NCI-H82 treated with DMSO at 0.1 percent for 48 hours (cell line): ENCODE measurements at regions not wholly inside any gene's neighbourhood (a gene's known extent, or its start where the extent isn't known, plus 50 kb on each side); places are given as distances from the start of the nearest gene placed in this dataset.
A peak's percentile ranks its signal among the peaks of the same experiment; 100 is the strongest.

Source experiments
- DNase-seq: peaks from one replicate; lab custom pipeline; 2025; ENCODE audit not compliant: unreplicated experiment; lab: John Stamatoyannopoulos, UW

DNA sequence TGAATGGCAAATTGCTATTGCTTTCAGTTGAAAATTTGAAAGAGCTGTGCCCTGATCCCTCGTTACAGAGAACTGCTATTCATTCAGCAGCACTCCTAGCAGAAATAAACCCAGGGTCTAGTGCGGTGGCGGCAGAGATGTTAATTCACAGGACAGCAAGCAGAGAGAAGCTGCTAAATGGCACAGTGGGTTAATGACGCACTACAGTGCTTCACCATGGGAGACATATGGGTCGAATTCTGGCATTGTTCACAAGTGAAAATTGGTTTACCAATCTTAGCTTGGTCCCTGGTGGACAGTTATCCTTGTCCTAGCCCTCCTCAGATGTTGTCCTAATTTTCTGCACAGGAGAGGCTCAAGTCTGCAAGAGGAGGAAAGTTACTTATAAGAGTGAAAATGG lies 807.4 kb downstream of the TLE1 start:
- DNase-seq, result no peak

DNA sequence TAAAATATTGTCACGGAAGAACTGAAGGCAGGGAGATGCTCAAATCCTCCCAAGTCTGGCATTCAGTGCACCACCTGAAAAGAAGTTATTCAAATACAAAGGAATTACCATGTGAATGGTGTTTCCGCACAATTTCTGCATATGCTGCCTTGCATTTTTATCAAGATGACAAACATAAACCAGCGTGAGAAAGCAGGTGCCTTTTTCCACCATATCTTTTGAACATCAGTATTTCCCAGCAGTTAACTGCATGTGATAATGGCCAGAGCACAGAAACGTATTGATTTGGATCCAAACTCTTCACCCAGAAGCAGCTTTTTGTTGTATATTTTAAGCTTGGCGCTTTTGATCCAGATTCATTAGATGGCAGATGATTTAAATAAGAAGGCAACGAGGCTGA lies 808.0 kb downstream of the TLE1 start:
- DNase-seq, result no peak

DNA sequence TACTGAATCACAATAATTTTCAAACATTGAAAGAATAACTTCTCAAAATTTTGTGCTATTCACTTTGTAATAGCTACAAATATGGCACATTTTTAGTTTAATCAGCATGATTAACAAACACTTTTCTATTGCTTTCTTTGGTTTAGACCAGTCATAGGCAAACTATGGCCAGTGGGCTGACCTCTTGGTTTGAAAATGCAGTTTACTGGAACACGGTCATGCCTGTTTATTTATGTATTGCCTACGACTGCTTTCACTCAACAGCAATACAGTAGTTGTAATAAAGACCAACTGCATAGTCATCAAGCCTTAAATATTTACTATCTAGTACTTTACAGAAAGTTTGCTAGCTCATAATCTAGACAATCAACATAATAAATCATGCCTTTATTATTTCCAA lies 810.8 kb downstream of the TLE1 start:
- no peak for DNase-seq

DNA sequence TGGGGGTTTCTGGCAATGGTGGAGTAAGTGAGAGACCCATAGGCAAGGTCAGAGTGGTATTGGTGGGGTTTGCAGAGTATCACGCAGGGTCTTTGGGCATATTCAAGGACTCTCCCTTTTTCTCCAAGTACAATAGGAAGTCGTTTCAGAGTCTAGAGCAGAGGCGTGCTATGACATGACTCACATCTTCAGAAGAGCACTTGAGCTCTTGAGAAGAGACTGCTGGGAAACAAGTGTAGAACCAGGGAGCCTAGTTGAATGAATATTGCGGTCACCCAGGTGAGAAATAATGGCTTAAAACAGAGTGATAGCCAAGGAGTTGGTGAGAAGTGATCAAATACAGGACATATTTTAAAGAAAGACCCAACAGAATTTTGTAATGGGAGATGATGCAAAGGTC lies 813.4 kb downstream of the TLE1 start:
- DNase-seq, result no peak

DNA sequence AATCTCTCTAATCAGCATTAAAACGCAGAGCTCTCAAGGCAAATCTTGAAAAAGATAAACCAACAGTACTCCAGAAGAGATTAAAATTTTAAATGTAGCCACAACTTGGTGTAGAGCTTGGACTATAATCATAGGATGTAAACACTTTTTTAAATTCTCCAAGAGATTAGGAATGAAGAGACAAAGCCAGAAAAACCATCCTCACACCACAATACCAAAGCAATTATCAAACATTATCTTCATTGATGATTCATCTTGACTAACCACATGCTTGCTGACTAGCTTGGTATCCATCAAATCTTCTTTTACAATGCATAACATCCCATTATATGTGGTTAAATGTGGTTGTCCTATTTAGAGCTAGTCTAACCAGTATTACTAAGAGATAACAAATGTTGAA lies 815.1 kb downstream of the TLE1 start:
- DNase-seq, result no peak

DNA sequence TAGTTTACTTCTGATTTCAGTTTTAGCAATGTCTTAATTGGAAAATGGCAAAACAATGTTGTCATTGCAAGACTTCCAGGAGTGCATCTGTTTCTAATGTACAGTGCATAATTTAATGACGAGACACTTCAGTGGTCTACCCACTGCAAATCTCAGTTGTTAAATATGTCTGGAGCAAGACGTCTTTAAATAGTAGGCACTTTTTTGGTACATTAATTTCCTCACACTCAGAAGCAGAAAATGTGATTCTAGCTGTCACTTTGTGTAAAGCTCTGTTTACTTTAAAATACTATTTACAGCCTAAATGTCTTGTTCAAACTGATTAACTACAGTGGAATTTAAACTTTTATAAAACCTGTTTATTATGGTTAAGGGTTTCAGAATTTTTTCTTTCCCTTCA lies 815.5 kb downstream of the TLE1 start:
- DNase-seq, result no peak

DNA sequence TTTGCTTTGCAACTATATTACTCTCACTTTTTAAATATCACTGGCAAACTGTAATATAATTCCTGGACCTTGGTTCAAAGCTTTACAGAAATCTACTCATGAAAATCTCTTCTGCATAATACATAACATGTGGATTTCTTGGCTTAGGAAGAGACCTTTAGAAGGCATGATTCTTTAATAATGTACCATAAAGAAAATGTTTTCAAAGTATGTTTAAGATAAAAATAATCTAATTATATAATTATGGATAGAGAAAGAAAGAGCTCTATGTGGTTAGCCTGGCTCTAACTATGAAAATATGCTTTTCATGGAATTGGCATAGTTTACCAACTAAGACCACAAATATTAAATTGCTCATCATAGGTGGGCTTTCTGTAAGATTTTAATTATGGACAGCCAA lies 817.8 kb downstream of the TLE1 start:
- no peak for DNase-seq

DNA sequence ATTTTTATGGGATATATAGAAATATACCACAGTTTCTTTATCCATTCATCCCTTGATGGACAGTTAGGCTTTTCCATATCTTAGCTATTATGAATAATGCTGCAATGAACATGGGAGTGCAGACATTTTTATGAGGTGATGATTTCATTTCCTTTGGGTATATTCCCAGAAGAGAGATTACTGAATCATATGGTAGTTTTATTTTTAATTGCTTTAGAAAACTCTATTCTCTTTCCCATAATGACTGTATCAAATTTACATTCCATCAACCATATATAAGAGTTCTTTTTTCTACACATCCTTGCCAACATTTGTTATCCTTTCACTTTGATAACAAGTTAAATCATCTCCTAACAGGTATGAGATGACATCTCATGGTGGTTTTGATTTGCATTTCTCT lies 821.6 kb downstream of the TLE1 start:
- no peak for DNase-seq

DNA sequence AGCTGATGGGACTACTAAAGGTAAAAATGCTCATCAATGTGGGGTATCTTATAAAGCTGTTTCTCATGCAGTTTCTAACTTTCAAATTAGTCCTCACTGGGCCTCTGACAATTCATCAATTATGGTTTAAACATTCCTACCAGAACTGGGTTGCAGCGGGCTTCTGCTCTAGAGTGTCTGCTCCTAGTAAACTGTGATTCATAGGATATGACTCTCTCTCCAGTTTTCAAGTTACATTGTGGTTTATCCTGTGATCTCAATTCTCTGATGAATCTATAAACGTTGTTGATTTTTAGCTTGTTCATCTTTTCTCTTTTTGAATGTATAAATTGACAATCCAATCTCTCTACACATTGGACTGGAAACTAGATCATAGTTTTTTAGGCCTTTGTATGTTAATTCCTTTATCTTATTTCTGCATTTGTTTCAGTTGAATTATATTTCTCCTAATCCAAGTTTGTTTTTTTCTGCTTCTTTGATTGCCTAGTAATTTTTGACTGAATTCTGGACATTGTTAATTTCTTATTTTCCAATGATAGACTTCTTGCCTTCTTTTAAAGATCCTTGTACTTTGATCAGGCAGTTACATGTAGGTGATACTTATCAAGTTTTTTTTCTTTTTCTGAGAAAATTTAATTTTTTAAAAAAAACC lies 822.6 kb downstream of the TLE1 start:
- DNase-seq, result no peak

DNA sequence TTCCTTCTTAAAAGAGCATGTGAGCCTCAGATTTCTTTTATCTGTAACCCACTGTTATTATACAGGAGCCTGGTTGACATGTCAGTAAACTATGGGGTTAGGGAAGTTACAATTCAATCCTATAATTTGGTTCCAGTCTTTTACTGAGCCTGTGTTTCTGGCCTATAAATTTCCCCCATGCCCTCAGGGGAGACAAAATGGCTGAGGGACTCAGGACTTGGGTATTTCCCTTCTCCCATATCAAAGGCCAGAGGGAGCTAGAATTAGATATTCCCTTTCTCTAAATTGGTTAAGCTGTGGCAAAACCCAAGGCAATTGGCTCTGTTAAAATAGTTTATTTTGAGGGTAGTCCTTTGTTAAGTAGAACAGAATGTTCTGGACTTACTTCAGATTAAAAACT lies 823.2 kb downstream of the TLE1 start:
- DNase-seq, result no peak

DNA sequence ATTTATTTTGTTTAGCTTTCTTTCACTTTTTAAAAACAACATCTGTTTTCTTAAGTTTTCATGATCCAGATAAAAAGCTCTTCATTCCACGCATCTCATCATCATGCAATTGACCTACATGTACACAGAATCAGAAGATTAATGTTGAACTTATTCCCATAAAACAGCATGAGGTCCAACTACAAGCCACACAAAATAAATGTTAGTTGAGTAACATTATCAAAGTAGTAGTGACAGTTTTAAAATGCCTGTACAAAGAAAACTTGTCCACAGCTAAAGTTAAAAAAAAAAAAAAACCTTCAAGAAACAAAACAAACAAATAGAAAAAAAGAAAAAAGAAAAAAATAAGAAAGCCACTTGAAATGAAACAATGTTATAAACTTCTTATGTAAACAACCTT lies 846.3 kb downstream of the TLE1 start:
- no peak for DNase-seq

DNA sequence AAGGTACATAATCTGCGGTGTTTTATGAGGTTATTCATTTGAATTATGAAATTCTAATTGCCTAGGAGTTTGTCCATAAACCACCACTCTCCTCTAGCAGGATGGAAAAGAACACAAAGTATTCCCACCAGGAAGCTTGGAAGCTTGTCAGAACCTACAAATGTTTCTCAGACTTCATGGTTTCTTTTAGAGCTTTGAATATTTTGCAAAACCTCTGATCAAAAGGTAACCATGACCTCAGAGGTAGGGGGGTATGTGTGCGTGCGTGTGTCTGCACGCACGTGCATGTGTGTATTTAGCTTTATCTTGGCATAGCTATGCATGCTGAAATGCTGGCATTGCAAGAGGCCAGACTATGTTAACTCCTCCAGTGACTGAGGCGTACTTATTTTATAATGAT lies 847.0 kb downstream of the TLE1 start:
- DNase-seq, result no peak

DNA sequence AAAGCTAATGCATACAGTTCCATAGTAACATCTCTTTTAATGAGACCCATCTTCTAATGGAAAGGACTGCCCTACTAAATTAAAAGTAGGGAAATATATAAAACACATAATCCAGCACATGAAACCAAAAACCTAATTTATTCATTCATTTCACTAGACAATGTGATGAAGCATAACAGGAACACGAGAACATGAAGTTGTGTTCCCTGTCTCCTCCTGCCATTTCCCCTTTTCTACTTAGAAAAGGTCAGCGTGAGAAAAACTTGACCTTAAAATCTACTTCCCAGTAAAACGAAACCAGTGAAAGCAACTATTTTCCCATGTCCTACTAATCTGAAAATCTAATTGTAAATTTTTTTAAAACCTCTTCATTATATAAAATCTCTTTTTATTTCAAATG lies 847.5 kb downstream of the TLE1 start:
- no peak for DNase-seq

DNA sequence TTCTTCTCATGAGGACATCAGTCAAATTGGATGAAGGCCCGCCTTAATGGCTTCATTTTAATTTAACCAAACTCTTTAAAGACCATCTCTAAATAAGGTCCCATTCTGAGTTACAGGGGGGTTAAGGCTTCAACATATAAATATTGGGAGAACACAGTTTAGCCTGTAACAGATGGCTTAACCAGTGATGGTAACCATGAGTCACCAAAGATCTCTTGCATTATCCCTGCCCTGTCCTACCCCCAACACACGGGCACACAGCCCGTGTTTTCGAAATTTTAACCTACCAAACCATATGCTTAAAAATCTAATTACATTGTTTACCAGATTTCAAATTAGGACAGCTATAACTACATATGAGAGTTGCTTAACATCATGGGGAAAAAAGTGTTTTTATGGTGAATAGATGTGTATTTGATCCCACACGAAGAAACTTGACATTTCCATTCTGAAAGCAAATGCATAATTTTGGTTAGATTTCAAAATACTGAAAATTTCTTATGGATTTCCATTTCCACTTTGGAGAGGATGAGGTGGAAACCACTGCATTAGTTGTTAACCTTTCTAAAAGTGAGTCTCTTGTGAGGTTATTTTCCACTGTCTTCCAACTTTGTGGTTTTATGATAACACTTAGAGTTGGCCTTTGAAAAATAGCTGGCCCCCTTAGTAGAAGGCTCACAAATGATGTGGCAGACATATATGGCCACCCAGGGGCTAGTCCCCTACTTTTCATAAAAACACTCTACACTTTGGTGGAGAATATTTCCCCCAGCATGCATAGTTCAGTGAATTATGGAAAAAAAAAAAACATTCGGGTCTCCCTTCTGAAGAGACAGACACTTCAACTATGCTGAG lies 849.3 kb downstream of the TLE1 start:
- DNase-seq, result no peak

DNA sequence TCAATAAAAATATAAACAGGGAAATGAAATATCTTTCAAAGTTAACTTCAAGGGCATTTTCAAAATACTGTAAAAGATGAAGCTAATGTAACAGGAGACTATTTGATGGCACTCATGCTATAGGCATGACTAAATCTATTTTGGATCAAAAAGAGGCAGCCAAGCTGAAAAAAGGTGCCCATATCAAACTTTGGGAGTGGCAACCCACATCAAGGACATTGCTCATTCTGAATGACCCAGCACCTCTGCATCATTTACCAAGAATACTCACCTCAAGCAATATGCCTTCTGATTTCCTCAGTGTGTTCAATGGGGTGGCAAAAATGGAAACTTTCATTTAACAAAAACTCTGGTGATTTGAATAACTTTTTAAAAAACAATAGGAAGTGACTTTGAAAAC lies 853.3 kb downstream of the TLE1 start:
- DNase-seq, result no peak

DNA sequence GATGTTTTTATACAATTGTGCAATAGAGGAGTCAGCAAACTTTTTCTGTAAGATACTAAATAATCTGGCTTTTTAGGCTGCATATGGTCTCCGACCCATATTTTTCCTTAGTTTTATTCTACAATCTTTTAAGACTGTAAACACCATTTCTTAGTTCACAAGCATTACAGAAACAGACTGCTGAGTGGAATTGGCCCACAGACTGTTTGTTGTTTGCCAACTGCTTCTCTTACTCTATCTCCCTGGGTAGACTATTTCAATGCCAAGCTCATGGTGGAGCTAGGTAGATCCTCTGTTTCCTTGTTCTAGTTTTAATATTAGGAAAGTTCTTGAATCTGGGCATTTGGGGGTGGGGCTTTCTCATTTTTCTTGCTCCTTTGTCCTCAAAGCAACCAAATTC lies 857.6 kb downstream of the TLE1 start:
- DNase-seq, result no peak

DNA sequence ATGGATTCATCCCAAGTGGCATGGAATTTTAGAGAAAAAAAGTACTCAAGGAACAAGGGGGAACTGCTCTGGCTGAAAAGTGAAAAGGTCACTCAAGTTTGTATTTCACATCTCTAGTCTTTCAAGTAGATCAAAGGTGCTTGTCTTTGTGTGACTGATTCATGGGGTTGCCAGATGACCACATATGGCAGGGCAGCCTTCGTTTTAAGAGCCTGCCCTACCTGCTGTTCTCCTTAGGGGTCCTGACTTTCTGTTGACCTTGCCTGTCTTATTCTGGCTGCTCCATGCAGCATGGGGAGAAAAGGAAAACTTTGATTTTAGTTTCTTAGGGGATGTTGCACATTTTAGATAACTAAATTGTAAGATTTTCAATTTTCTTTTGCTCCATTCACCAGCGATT lies 877.7 kb downstream of the TLE1 start:
- DNase-seq, result no peak

DNA sequence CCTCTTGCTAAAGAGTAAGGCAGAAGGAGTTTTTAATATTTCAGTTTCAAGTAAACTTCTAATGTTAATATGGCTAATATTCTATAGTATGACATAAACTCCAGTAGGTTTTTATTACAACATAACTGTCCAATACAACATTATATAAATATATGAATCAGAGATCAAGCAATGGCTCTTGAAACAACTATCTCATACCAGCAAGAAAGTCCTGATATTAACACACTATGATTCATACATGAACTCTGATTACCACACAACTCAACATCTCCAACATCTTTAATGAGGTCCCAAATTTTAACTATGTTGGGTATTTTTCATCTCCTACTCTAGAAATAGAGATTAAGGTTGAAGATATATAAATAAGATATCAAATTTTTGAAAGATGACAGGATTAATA lies 878.3 kb downstream of the TLE1 start:
- no peak for DNase-seq

DNA sequence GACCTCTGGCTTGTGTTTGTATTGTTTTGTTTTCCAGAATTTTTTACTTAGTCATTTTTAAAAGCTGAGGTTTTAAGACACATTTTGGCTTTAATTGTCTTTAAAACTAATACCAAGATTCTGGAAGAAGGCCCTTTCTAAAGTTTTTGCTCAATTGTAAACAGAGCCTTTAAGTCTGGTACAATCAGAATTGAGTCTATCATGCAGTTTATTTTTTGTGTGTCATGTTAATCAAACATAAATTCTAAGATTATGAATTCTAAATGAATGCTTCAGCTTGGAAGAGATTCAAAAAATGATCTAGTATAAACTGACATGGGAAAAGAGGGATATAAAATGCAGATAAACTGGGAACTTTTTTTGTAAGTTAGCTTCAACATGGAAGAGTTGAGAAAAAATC lies 882.7 kb downstream of the TLE1 start:
- DNase-seq, result no peak

DNA sequence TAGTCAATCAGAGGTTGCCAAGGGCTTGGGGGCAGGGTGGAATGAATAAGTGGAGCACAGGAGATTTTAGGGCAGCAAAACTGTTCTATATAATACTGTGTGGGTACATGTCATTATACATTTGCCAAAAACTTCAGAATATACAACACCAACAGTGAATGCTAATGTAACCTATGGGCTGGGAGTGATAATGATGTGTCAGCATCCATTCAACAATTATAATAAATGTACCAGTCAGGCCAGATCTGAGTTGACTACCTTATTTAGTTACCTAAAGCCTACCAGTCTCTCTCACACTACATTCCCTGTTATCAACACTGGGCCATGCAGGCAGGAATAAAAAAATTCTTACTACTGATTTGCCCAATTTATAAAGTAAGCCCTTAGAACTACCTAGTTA lies 884.5 kb downstream of the TLE1 start:
- no peak for DNase-seq

DNA sequence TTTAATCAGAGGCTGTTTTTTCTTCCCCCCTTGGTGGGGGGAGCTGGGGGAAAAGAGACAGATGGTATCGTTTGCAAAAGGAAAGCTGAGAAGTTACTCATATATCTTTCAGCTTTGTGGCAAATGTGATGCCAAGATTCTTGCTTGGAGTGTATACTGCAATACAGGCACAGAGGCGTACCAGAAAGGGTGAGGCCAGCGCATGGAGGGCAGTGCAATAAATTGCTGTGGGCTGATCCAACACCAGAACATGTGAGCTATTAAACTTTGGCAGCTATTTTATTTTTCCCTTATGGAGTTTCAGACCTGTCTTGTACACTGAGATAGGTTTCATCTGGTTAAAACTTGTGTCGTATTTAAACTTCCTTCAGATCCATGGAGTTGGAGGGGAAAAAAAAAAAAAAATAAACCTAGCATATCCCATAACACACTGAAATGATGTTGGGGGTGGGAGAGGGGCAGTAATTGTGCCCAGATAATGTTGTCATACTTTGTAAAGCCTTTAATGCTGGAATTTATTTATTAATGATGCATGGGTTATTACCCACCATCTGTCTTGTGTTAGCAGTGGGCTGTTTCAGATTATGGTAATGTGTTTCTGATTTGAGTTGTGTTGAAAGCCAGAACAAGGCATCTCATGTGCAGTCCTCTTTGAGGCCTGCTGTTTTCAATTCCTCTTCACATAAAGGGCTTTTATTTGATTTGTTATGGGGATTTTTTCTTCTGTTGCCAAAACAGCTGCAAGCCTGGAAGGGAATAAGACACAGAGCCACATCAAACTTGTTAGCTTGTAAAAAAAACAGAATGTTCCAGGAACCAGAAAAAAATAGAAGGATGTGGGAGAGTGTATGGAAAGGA lies 891.3 kb downstream of the TLE1 start:
- DNase-seq, result peak; percentile 46
